OCI-LY7 (cell line): ENCODE measurements at regions not wholly inside any gene's neighbourhood (a gene's known extent, or its start where the extent isn't known, plus 50 kb on each side); places are given as distances from the start of the nearest gene placed in this dataset.

Experiments
- EZH2phosphoT487 ChIP-seq: fragments of 200-600 bp; sonication (generic); IDR thresholded peaks from 2 replicates; pipeline ENCODE4 v1.6.1; 2018; ENCODE audit warnings: low read depth, borderline replicate concordance, mild to moderate bottlenecking, mixed run types, antibody characterized with exemption, low read length, moderate library complexity, mixed read lengths
- TF ChIP-seq, protein P1 (sequence below): fragments of 200-600 bp; sonication (generic); conservative IDR thresholded peaks from 2 replicates; pipeline ENCODE4 v1.5.1; 2014; ENCODE audit warnings: mild to moderate bottlenecking, antibody characterized with exemption, low read length, moderate library complexity, mixed read lengths

DNA sequence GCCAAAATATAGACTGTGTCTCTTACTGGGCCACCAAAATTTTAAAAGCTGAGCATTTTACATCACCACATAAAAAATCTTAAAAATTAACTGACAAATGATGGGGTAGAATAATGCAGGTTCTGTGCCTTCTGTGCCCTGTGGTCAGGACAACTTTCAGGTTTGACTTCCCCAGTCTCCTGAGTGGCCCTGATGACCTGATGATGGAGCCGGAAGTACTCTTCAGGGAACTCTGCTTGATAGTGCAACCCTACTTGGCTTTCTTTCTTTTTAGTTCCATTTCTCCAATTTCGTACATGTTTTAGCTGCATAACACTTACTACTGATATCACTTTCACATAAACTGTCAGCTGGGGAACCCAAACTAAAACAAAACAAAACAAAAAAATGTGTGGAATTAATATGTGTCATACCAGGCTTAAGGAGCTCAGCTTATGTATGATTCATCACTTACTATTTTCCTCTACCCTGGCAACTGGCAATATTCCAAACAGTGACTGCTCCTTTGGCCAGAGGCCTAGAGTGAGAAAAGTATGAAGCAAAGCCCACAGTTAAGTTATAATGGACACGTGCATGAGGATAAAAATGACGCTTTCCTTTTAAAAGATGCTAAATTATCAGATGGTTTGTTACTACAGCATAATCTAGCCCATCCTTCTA, 194.3 kb downstream of the BCHE start:
- TF ChIP-seq, protein P1, sequence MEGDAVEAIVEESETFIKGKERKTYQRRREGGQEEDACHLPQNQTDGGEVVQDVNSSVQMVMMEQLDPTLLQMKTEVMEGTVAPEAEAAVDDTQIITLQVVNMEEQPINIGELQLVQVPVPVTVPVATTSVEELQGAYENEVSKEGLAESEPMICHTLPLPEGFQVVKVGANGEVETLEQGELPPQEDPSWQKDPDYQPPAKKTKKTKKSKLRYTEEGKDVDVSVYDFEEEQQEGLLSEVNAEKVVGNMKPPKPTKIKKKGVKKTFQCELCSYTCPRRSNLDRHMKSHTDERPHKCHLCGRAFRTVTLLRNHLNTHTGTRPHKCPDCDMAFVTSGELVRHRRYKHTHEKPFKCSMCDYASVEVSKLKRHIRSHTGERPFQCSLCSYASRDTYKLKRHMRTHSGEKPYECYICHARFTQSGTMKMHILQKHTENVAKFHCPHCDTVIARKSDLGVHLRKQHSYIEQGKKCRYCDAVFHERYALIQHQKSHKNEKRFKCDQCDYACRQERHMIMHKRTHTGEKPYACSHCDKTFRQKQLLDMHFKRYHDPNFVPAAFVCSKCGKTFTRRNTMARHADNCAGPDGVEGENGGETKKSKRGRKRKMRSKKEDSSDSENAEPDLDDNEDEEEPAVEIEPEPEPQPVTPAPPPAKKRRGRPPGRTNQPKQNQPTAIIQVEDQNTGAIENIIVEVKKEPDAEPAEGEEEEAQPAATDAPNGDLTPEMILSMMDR = no peak
- TF ChIP-seq EZH2phosphoT487 = no peak
